H9 (cell line): ENCODE measurements at regions not wholly inside any gene's neighbourhood (a gene's known extent, or its start where the extent isn't known, plus 50 kb on each side); places are given as distances from the start of the nearest gene placed in this dataset.

ENCODE experiments used
- DNase-seq: peaks from one replicate; pipeline ENCODE4 v3.0.0-alpha.2; 2017
- H2AFZ ChIP-seq: one replicate; pipeline ENCODE4 v1.6.1; 2013; ENCODE audit warnings: mild to moderate bottlenecking, low read length, control low read depth, moderate library complexity
- H2AK5ac ChIP-seq: 2 replicates; pipeline ENCODE4 v1.6.1; 2013; ENCODE audit warnings: low read length, control low read depth, mixed read lengths; ENCODE audit not compliant: insufficient read length
- H2BK120ac ChIP-seq: one replicate; pipeline ENCODE4 v1.6.1; 2013; ENCODE audit warnings: low read depth, mild to moderate bottlenecking, low read length, control low read depth, inconsistent platforms; ENCODE audit not compliant: poor library complexity, severe bottlenecking
- H2BK12ac ChIP-seq: 2 replicates; pipeline ENCODE4 v1.6.1; 2013; ENCODE audit warnings: low read length, control low read depth, mixed read lengths, low read depth; ENCODE audit not compliant: insufficient read length
- H2BK15ac ChIP-seq: 2 replicates; pipeline ENCODE4 v1.6.1; 2013; ENCODE audit warnings: low read depth, low read length, control low read depth
- H2BK20ac ChIP-seq: one replicate; pipeline ENCODE4 v1.6.1; 2013; ENCODE audit warnings: low read depth, mild to moderate bottlenecking, low read length, control low read depth, inconsistent platforms; ENCODE audit not compliant: poor library complexity, severe bottlenecking
- H2BK5ac ChIP-seq: 2 replicates; pipeline ENCODE4 v1.6.1; 2013; ENCODE audit warnings: low read length, control low read depth, mixed read lengths; ENCODE audit not compliant: insufficient read length
- H3K14ac ChIP-seq: 2 replicates; pipeline ENCODE4 v1.6.1; 2013; ENCODE audit warnings: low read length, control low read depth; ENCODE audit not compliant: insufficient read depth
- H3K18ac ChIP-seq: 2 replicates; pipeline ENCODE4 v1.6.1; 2013; ENCODE audit warnings: low read depth, mild to moderate bottlenecking, mixed read lengths, low read length, control low read depth; ENCODE audit not compliant: insufficient read length
- H3K23ac ChIP-seq: 2 replicates; pipeline ENCODE4 v1.6.1; 2013; ENCODE audit warnings: low read length, control low read depth, mixed read lengths, low read depth; ENCODE audit not compliant: insufficient read length
- H3K23me2 ChIP-seq: 2 replicates; pipeline ENCODE4 v1.6.1; 2013; ENCODE audit warnings: low read depth, mild to moderate bottlenecking, mixed read lengths, low read length, control low read depth; ENCODE audit not compliant: insufficient read length, poor library complexity, severe bottlenecking
- H3K27ac ChIP-seq: 2 replicates; pipeline ENCODE4 v1.5.1; 2013; ENCODE audit warnings: low read length, control low read depth, mixed read lengths, low read depth; ENCODE audit not compliant: insufficient read length
- H3K27me3 ChIP-seq: 2 replicates; pipeline ENCODE4 v1.6.1; 2013; ENCODE audit warnings: low read length, control low read depth, inconsistent platforms; ENCODE audit not compliant: insufficient read depth
- H3K4ac ChIP-seq: 2 replicates; pipeline ENCODE4 v1.6.1; 2013; ENCODE audit warnings: low read depth, mild to moderate bottlenecking, control low read depth, inconsistent platforms, low read length, moderate library complexity
- H3K4me1 ChIP-seq: 2 replicates; pipeline ENCODE4 v1.6.1; 2013; ENCODE audit warnings: low read length, control low read depth, inconsistent platforms; ENCODE audit not compliant: insufficient read depth
- H3K4me2 ChIP-seq: 2 replicates; pipeline ENCODE4 v1.6.1; 2013; ENCODE audit warnings: low read length, control low read depth, mixed read lengths; ENCODE audit not compliant: insufficient read length, insufficient read depth
- H3K56ac ChIP-seq: 2 replicates; pipeline ENCODE4 v1.6.1; 2013; ENCODE audit warnings: low read depth, mild to moderate bottlenecking, mixed read lengths, low read length, control low read depth; ENCODE audit not compliant: insufficient read length
- H3K79me1 ChIP-seq: 2 replicates; pipeline ENCODE4 v1.6.1; 2013; ENCODE audit warnings: low read depth, mild to moderate bottlenecking, moderate library complexity, low read length, control low read depth, inconsistent platforms; ENCODE audit not compliant: insufficient read depth, poor library complexity, severe bottlenecking
- H3K79me2 ChIP-seq: 2 replicates; pipeline ENCODE4 v1.6.1; 2013; ENCODE audit warnings: low read length, control low read depth, inconsistent platforms; ENCODE audit not compliant: insufficient read depth
- H3K9ac ChIP-seq: 2 replicates; pipeline ENCODE4 v1.6.1; 2013; ENCODE audit warnings: low read length, control low read depth, mixed read lengths; ENCODE audit not compliant: insufficient read length; ENCODE audit errors: extremely low read depth
- H3K9me3 ChIP-seq: one replicate; pipeline ENCODE4 v1.6.1; 2013; ENCODE audit warnings: low read depth, low read length, inconsistent platforms; ENCODE audit not compliant: control insufficient read depth
- H3T11ph ChIP-seq: one replicate; pipeline ENCODE4 v1.6.1; 2013; ENCODE audit warnings: mild to moderate bottlenecking, low read length, control low read depth, inconsistent platforms
- H4K20me1 ChIP-seq: one replicate; pipeline ENCODE4 v1.6.1; 2013; ENCODE audit not compliant: control insufficient read depth, insufficient read length, insufficient read depth
- H4K5ac ChIP-seq: 2 replicates; pipeline ENCODE4 v1.6.1; 2013; ENCODE audit warnings: low read depth, mild to moderate bottlenecking, mixed read lengths, low read length, control low read depth; ENCODE audit not compliant: insufficient read length
- H4K8ac ChIP-seq: replicated peaks from 2 replicates; pipeline ENCODE4 v1.6.1; 2013; ENCODE audit warnings: low read length, control low read depth, mixed read lengths, low read depth; ENCODE audit not compliant: insufficient read length
- H4K91ac ChIP-seq: 2 replicates; pipeline ENCODE4 v1.6.1; 2013; ENCODE audit warnings: low read depth, mild to moderate bottlenecking, moderate library complexity, mixed read lengths, low read length, control low read depth; ENCODE audit not compliant: insufficient read length
- H3K27ac Mint-ChIP-seq, 3 experiments: 2 replicates in 2 of 3; 3 replicates in 1 of 3; pipeline ENCODE4 v1.8.0; 2020 to 2021; ENCODE audit warnings: mixed read lengths in 3 of 3, mild to moderate bottlenecking in 1 of 3, moderate library complexity in 1 of 3
- H3K27me3 Mint-ChIP-seq: 2 replicates; pipeline ENCODE4 v1.8.0; 2021; ENCODE audit warnings: low read depth, mild to moderate bottlenecking, moderate library complexity, mixed read lengths
- H3K36me3 Mint-ChIP-seq, 3 experiments: 2 replicates in 2 of 3; 3 replicates in 1 of 3; pipeline ENCODE4 v1.8.0; 2020 to 2021; ENCODE audit warnings: low read depth in 3 of 3, mixed read lengths in 3 of 3; ENCODE audit not compliant: insufficient read depth in 1 of 3
- H3K4me1 Mint-ChIP-seq, 2 experiments: 2 replicates each; pipeline ENCODE4 v1.8.0; 2020; ENCODE audit warnings: mixed read lengths in 2 of 2
- H3K4me3 Mint-ChIP-seq, 2 experiments: 2 replicates in 1 of 2; 3 replicates in 1 of 2; pipeline ENCODE4 v1.8.0; 2020 to 2021; ENCODE audit warnings: mild to moderate bottlenecking in 2 of 2, mixed read lengths in 2 of 2, moderate library complexity in 1 of 2
- H3K9me3 Mint-ChIP-seq, 2 experiments: 2 replicates in 1 of 2; 3 replicates in 1 of 2; pipeline ENCODE4 v1.8.0; 2020; ENCODE audit warnings: mild to moderate bottlenecking in 2 of 2, mixed read lengths in 2 of 2, moderate library complexity in 1 of 2
- WGBS: extraction: QIAGEN DNeasy Blood & Tissue Kit; methylation state at CpG from one replicate; pipeline ENCODE4 v1.1.7; 2013; ENCODE audit warnings: missing lambda C conversion rate, low lambda C conversion rate, mixed read lengths; ENCODE audit not compliant: insufficient read length; ENCODE audit errors: extremely low coverage; 5-methylcytosine and 5-hydroxymethylcytosine counted together
- TF ChIP-seq, protein P1 (sequence below): fragments of 200-600 bp; sonication (generic); conservative IDR thresholded peaks from 3 replicates; pipeline ENCODE4 v1.8.0; 2021; ENCODE audit warnings: antibody characterized with exemption, mild to moderate bottlenecking

DNA sequence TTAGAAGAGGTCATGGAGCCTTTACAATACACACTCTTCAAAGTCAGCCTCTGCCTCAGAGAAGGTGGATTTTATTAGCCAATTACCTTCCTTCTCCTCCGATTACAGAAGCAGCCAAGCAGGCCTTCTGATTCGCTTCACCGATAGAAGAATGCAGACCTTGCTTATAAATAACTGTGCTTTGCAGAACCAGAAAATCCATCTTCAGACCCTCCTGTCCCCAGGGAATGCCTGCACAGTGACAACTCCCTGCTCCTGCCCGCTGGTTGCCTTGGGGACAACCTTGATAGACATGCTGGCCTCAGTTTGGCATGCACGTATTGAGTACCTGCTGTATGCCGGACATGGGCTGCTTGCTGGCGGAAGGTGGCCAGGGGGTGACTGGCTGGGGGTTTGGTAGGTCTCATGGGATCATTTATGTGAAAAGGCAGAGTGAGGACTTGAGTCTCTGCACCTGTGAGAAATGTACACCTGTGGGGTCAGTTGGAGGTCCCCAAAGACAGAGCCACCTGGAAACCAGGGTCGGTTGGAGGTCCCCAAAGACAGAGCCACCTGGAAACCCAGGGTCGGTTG, 1238.7 kb downstream of the BRD1 start:
- H3K79me1 ChIP-seq, result no peaks in the 10 kb centered on the region
- H3K23ac ChIP-seq, result no peak overlapping the region
- H3K4me1 Mint-ChIP-seq, result no peaks in the 10 kb centered on the region
- no peak overlapping the region for H2AK5ac ChIP-seq
- no peaks in the 10 kb centered on the region for H4K20me1 ChIP-seq
- no peak overlapping the region for H3K4ac ChIP-seq
- no peak overlapping the region for H4K91ac ChIP-seq
- no peak overlapping the region for H3K4me2 ChIP-seq
- no peaks in the 10 kb centered on the region; a peak in 2 of 7 replicates for H3K36me3 Mint-ChIP-seq
- H4K5ac ChIP-seq, result no peak overlapping the region
- no peak overlapping the region for H3T11ph ChIP-seq
- no peaks in the 10 kb centered on the region for H3K79me2 ChIP-seq
- H3K9me3 ChIP-seq, result no peaks in the 10 kb centered on the region
- no peaks in the 10 kb centered on the region for H3K4me1 ChIP-seq
- H2BK12ac ChIP-seq, result no peak overlapping the region
- H3K27ac Mint-ChIP-seq, result no peak overlapping the region
- H3K27ac ChIP-seq, result no peak overlapping the region
- H2BK20ac ChIP-seq, result no peak overlapping the region
- WGBS, result no CpG with 5 or more reads among the region's 9 CpGs
- no peak overlapping the region for H2BK15ac ChIP-seq
- H3K18ac ChIP-seq, result no peak overlapping the region
- H3K9me3 Mint-ChIP-seq, result no peaks in the 10 kb centered on the region
- TF ChIP-seq, protein P1, sequence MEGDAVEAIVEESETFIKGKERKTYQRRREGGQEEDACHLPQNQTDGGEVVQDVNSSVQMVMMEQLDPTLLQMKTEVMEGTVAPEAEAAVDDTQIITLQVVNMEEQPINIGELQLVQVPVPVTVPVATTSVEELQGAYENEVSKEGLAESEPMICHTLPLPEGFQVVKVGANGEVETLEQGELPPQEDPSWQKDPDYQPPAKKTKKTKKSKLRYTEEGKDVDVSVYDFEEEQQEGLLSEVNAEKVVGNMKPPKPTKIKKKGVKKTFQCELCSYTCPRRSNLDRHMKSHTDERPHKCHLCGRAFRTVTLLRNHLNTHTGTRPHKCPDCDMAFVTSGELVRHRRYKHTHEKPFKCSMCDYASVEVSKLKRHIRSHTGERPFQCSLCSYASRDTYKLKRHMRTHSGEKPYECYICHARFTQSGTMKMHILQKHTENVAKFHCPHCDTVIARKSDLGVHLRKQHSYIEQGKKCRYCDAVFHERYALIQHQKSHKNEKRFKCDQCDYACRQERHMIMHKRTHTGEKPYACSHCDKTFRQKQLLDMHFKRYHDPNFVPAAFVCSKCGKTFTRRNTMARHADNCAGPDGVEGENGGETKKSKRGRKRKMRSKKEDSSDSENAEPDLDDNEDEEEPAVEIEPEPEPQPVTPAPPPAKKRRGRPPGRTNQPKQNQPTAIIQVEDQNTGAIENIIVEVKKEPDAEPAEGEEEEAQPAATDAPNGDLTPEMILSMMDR, result no peak
- DNase-seq, result no peak
- no peak overlapping the region for H3K9ac ChIP-seq
- no peaks in the 10 kb centered on the region for H3K23me2 ChIP-seq
- no peak overlapping the region for H3K4me3 Mint-ChIP-seq
- no peak overlapping the region for H2BK5ac ChIP-seq
- no peak overlapping the region for H2AFZ ChIP-seq
- H3K27me3 ChIP-seq, result no peaks in the 10 kb centered on the region
- no peak overlapping the region; the same call in 1 of the 2 replicates for H3K14ac ChIP-seq
- H3K27me3 Mint-ChIP-seq, result no peaks in the 10 kb centered on the region
- no peak overlapping the region for H3K56ac ChIP-seq
- H4K8ac ChIP-seq, result no peak overlapping the region
- no peak overlapping the region for H2BK120ac ChIP-seq
